Mammary epithelial cell (primary cell): ENCODE measurements at regions not wholly inside any gene's neighbourhood (a gene's known extent, or its start where the extent isn't known, plus 50 kb on each side); places are given as distances from the start of the nearest gene placed in this dataset.

Source experiments
- CTCF ChIP-seq, 2 donors: IDR thresholded peaks in 1 of 2; conservative IDR thresholded peaks in 1 of 2; 2 replicates each; pipeline ENCODE4 v1.5.1; 2011 to 2012; ENCODE audit warnings: inconsistent platforms in 2 of 2, low read length in 2 of 2, mild to moderate bottlenecking in 2 of 2, control low read depth in 1 of 2, low read depth in 1 of 2; ENCODE audit not compliant: insufficient read depth in 1 of 2; ENCODE audit errors: extremely low read depth in 1 of 2
- EZH2 ChIP-seq: IDR thresholded peaks from 2 replicates; pipeline ENCODE4 v1.6.1; 2012; ENCODE audit warnings: low read length, inconsistent platforms, borderline replicate concordance

- TF ChIP-seq CTCF (conservative IDR thresholded peaks at IDR 0.05 in 1 of 2, IDR thresholded peaks at IDR 0.05 in 1 of 2; ENCODE audit: extremely low read depth in 1 of 2, insufficient read depth in 1 of 2, low read depth in 1 of 2, low read length in 2 of 2) (no peak), EZH2 (no peak)
Observed at GRCh38 chr12:131605304-131605829, 105.5 kb upstream of the SFSWAP start.
